Fibroblast of lung (primary cell): ENCODE measurements at regions not wholly inside any gene's neighbourhood (a gene's known extent, or its start where the extent isn't known, plus 50 kb on each side); places are given as distances from the start of the nearest gene placed in this dataset.

Experiments
- DNase-seq, 2 donors: peaks; one replicate each; pipeline versions ENCODE4 v3.0.0 to v3.0.0-alpha.2; 2010; ENCODE audit warnings: low read depth in 2 of 2
- H2AFZ ChIP-seq: 2 replicates; pipeline ENCODE4 v1.5.1; 2012; ENCODE audit warnings: low read length, control low read depth, inconsistent platforms
- H3K27ac ChIP-seq: 2 replicates; pipeline ENCODE4 v1.5.1; 2011; ENCODE audit warnings: low read length, control low read depth; ENCODE audit not compliant: insufficient read depth
- H3K27me3 ChIP-seq: 2 replicates; pipeline ENCODE4 v1.5.1; 2011; ENCODE audit warnings: mild to moderate bottlenecking, low read length; ENCODE audit not compliant: control insufficient read depth, insufficient read depth
- H3K36me3 ChIP-seq: 2 replicates; pipeline ENCODE4 v1.5.1; 2011; ENCODE audit warnings: low read length; ENCODE audit not compliant: control insufficient read depth, insufficient read depth
- H3K4me1 ChIP-seq: 2 replicates; pipeline ENCODE4 v1.5.1; 2011; ENCODE audit warnings: low read length; ENCODE audit not compliant: control insufficient read depth, insufficient read depth; ENCODE audit errors: extremely low read depth
- H3K4me2 ChIP-seq: 2 replicates; pipeline ENCODE4 v1.5.1; 2011; ENCODE audit warnings: low read length, control low read depth; ENCODE audit not compliant: insufficient read depth; ENCODE audit errors: extremely low read depth
- H3K4me3 ChIP-seq, 4 experiments: fragments of 200-600 bp in 1 of 4; sonication (generic) in 1 of 4; replicated peaks in 1 of 4; 2 replicates each; pipeline ENCODE4 v1.5.1; 2011 to 2016; ENCODE audit warnings: low read length in 4 of 4, low read depth in 3 of 4, mild to moderate bottlenecking in 3 of 4, control low read depth in 2 of 4, inconsistent platforms in 1 of 4, mixed read lengths in 1 of 4; ENCODE audit not compliant: insufficient read depth in 1 of 4; ENCODE audit errors: control extremely low read depth in 1 of 4
- H3K79me2 ChIP-seq: 2 replicates; pipeline ENCODE4 v1.5.1; 2012; ENCODE audit warnings: mild to moderate bottlenecking, low read length, inconsistent platforms; ENCODE audit not compliant: control insufficient read depth, insufficient read depth
- H3K9ac ChIP-seq: 2 replicates; pipeline ENCODE4 v1.5.1; 2011; ENCODE audit warnings: mild to moderate bottlenecking, low read length, control low read depth; ENCODE audit not compliant: insufficient read depth
- H3K9me3 ChIP-seq: 2 replicates; pipeline ENCODE4 v1.5.1; 2012; ENCODE audit warnings: low read depth, low read length; ENCODE audit not compliant: control insufficient read depth, insufficient read depth
- H4K20me1 ChIP-seq: 2 replicates; pipeline ENCODE4 v1.5.1; 2011; ENCODE audit warnings: low read length; ENCODE audit not compliant: control insufficient read depth, insufficient read depth; ENCODE audit errors: extremely low read depth
- EZH2 ChIP-seq: IDR thresholded peaks from 2 replicates; pipeline ENCODE4 v1.5.1; 2012; ENCODE audit warnings: low read length, control low read depth, mild to moderate bottlenecking; ENCODE audit errors: missing control alignments
- TF ChIP-seq, protein P1 (sequence below), 2 donors: IDR thresholded peaks in 1 of 2; conservative IDR thresholded peaks in 1 of 2; 1 replicate in 1 of 2; 2 replicates in 1 of 2; pipeline ENCODE4 v1.5.1; 2011 to 2012; ENCODE audit warnings: low read length in 2 of 2, control low read depth in 1 of 2, inconsistent platforms in 1 of 2, low read depth in 1 of 2, mild to moderate bottlenecking in 1 of 2

DNA sequence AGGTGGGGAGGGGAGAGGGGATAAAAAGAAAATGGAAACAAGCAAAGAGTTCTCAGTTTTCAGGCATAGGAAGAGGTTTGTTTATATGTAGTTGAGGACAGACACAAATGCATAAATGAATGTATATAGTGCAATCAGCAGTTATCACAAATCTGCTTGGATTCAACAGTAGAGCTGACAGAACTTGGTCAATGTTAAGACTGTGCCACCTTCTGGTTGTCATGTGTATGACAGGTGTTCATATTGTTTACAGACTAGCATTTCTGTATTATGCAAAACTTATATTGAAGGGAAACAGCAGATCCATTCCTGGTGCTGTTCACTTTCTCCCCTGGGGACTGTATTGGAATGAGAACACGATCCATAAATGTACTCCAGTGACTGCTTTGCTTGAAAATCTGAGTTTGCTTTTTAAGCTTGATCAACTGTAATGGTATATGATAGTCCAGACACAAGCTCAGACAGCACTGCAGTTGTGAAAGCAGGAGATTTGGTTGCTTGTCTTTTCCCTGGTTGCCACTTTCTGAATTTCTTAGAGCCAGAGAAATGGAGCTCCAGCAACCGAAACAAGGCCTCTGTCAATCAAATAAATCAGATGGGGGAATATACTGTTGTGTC lies 319.5 kb upstream of the OBI1 start:
- Histone ChIP-seq H3K36me3 (no peaks in the 10 kb centered on the region), H3K79me2 (no peaks in the 10 kb centered on the region), H2AFZ (no peak overlapping the region), H3K4me1 (no peaks in the 10 kb centered on the region), H3K4me2 (no peak overlapping the region), H3K9me3 (no peaks in the 10 kb centered on the region), H3K4me3 (no peak overlapping the region), H3K9ac (no peak overlapping the region), H3K27me3 (no peaks in the 10 kb centered on the region), H3K27ac (no peak overlapping the region), H4K20me1 (no peaks in the 10 kb centered on the region)
- DNase-seq = peak; percentile 43 to 75
- no peak for TF ChIP-seq EZH2
- TF ChIP-seq, protein P1, sequence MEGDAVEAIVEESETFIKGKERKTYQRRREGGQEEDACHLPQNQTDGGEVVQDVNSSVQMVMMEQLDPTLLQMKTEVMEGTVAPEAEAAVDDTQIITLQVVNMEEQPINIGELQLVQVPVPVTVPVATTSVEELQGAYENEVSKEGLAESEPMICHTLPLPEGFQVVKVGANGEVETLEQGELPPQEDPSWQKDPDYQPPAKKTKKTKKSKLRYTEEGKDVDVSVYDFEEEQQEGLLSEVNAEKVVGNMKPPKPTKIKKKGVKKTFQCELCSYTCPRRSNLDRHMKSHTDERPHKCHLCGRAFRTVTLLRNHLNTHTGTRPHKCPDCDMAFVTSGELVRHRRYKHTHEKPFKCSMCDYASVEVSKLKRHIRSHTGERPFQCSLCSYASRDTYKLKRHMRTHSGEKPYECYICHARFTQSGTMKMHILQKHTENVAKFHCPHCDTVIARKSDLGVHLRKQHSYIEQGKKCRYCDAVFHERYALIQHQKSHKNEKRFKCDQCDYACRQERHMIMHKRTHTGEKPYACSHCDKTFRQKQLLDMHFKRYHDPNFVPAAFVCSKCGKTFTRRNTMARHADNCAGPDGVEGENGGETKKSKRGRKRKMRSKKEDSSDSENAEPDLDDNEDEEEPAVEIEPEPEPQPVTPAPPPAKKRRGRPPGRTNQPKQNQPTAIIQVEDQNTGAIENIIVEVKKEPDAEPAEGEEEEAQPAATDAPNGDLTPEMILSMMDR (conservative IDR thresholded peaks at IDR 0.05 in 1 of 2, IDR thresholded peaks at IDR 0.05 in 1 of 2; ENCODE audit: low read depth in 1 of 2, low read length in 2 of 2) = peak; percentile 52 to 71

- DNase-seq = no peak
- no peak overlapping the region for H2AFZ ChIP-seq
- TF ChIP-seq EZH2 = no peak
- TF ChIP-seq, protein P1 (conservative IDR thresholded peaks at IDR 0.05 in 1 of 2, IDR thresholded peaks at IDR 0.05 in 1 of 2; ENCODE audit: low read depth in 1 of 2, low read length in 2 of 2) = no peak
- H4K20me1 ChIP-seq = no peaks in the 10 kb centered on the region
- H3K9me3 ChIP-seq = no peaks in the 10 kb centered on the region
- no peak overlapping the region for H3K4me2 ChIP-seq
- H3K36me3 ChIP-seq = no peaks in the 10 kb centered on the region
- no peak overlapping the region for H3K27ac ChIP-seq
- H3K4me1 ChIP-seq = no peaks in the 10 kb centered on the region
- no peak overlapping the region for H3K4me3 ChIP-seq
- H3K27me3 ChIP-seq = no peaks in the 10 kb centered on the region
- H3K79me2 ChIP-seq = no peaks in the 10 kb centered on the region
- H3K9ac ChIP-seq = no peak overlapping the region
Measured at GRCh38 chr13:78977311-78977710, 318.4 kb upstream of the OBI1 start.

DNA sequence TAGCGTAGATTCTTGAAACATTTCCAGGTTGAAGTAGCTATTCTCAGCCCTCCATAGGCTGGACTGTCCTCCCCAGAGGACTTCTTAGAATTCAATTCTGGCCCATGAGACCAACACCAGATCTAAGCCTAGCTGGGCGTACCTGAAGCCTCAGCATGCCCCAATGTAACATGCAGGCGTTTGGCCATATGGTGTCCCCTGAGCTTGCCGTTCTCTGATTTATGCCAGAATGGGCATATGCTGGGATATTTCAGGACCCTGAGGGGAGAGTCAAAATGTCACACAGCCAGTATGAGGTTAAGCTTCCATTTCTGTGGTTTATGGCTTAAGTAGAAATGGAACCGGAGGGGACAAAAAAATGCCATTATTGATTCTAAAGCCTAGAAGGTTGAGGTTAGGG lies 317.7 kb upstream of the OBI1 start:
- H2AFZ ChIP-seq = no peak overlapping the region
- H3K4me2 ChIP-seq = no peak overlapping the region
- H3K4me3 ChIP-seq = no peak overlapping the region
- no peak overlapping the region for H3K9ac ChIP-seq
- no peaks in the 10 kb centered on the region for H3K27me3 ChIP-seq
- no peaks in the 10 kb centered on the region for H4K20me1 ChIP-seq
- no peaks in the 10 kb centered on the region for H3K79me2 ChIP-seq
- no peaks in the 10 kb centered on the region for H3K4me1 ChIP-seq
- no peaks in the 10 kb centered on the region for H3K36me3 ChIP-seq
- H3K9me3 ChIP-seq = no peaks in the 10 kb centered on the region
- H3K27ac ChIP-seq = no peak overlapping the region
- no peak for TF ChIP-seq EZH2
- TF ChIP-seq, protein P1 (conservative IDR thresholded peaks at IDR 0.05 in 1 of 2, IDR thresholded peaks at IDR 0.05 in 1 of 2; ENCODE audit: low read depth in 1 of 2, low read length in 2 of 2) = no peak
- no peak for DNase-seq
